ENCODE measurements at regions not wholly inside any gene's neighbourhood (a gene's known extent, or its start where the extent isn't known, plus 50 kb on each side); places are given as distances from the start of the nearest gene placed in this dataset.

- Histone ChIP-seq H3K9me3 (ENCODE audit: control insufficient read depth, insufficient read depth, low read length) (no peaks in the 10 kb centered on the region), H3K18ac (ENCODE audit: low read depth, low read length) (no peak overlapping the region), H4K20me1 (ENCODE audit: insufficient read depth, low read length) (no peaks in the 10 kb centered on the region), H3K4me2 (ENCODE audit: low read depth, low read length) (no peak overlapping the region), H3K23ac (ENCODE audit: low read depth, low read length) (no peak overlapping the region), H3K14ac (replicated peaks; ENCODE audit: low read depth, low read length) (no peak overlapping the region), H3K36me3 (ENCODE audit: control insufficient read depth, insufficient read depth, low read length) (no peaks in the 10 kb centered on the region), H3K79me1 (ENCODE audit: low read depth in 1 of 2, low read length in 2 of 2) (no peaks in the 10 kb centered on the region), H2BK20ac (ENCODE audit: low read depth, low read length) (no peak overlapping the region), H3K4me3 (ENCODE audit: insufficient read depth, low read depth, low read length) (no peak overlapping the region), H2AFZ (replicated peaks; ENCODE audit: low read length, poor library complexity) (no peak overlapping the region), H3K27ac (ENCODE audit: insufficient read depth, low read length) (no peak overlapping the region), H3K56ac (ENCODE audit: extremely low read depth, insufficient read depth, low read length) (no peak overlapping the region), H2AK5ac (ENCODE audit: low read depth, low read length) (no peak overlapping the region), H3K9ac (ENCODE audit: low read depth, low read length) (no peak overlapping the region), H2BK5ac (ENCODE audit: low read depth, low read length, poor library complexity, severe bottlenecking) (no peak overlapping the region), H2AK9ac (replicated peaks; ENCODE audit: low read depth, low read length, poor library complexity) (no peak overlapping the region), H4K8ac (ENCODE audit: low read depth in 2 of 2, low read length in 2 of 2) (no peak overlapping the region), H4K5ac (ENCODE audit: low read depth, low read length) (no peak overlapping the region), H3K4me1 (ENCODE audit: control insufficient read depth, insufficient read depth, low read length) (no peaks in the 10 kb centered on the region), H2BK15ac (ENCODE audit: low read depth, low read length) (no peak overlapping the region), H3K9me1 (ENCODE audit: insufficient read depth, low read length) (no peaks in the 10 kb centered on the region), H3K27me3 (ENCODE audit: control insufficient read depth, insufficient read depth, low read length) (no peaks in the 10 kb centered on the region), H4K91ac (ENCODE audit: insufficient read depth, low read depth, low read length) (no peak overlapping the region), H3K4ac (ENCODE audit: low read depth, low read length) (no peak overlapping the region), H2BK120ac (ENCODE audit: low read depth, low read length) (no peak overlapping the region)
- DNase-seq (no peak), ATAC-seq (ENCODE audit: low read depth) (no peak)
- TF ChIP-seq CEBPB (IDR thresholded peaks at IDR 0.05; ENCODE audit: low read depth, low read length) = no peak
- no peak for TF ChIP-seq BHLHE40 (IDR thresholded peaks at IDR 0.05; ENCODE audit: low read depth, low read length)
- no peak for TF ChIP-seq POLR2A (IDR thresholded peaks at IDR 0.05; ENCODE audit: low read depth, low read length)
- TF ChIP-seq RAD21 (IDR thresholded peaks at IDR 0.05; ENCODE audit: low read length) = no peak
- no peak for TF ChIP-seq MAFK (IDR thresholded peaks at IDR 0.05; ENCODE audit: low read depth, low read length)
- no peak for TF ChIP-seq RCOR1 (IDR thresholded peaks at IDR 0.05; ENCODE audit: insufficient replicate concordance, low read length)
- no peak for TF ChIP-seq USF2 (IDR thresholded peaks at IDR 0.05; ENCODE audit: low read depth, low read length)
- TF ChIP-seq RFX5 (IDR thresholded peaks at IDR 0.05; ENCODE audit: low read depth, low read length) = no peak
- no peak for TF ChIP-seq MXI1 (IDR thresholded peaks at IDR 0.05; ENCODE audit: borderline replicate concordance, low read depth, low read length)
- no peak for TF ChIP-seq CHD1 (IDR thresholded peaks at IDR 0.05; ENCODE audit: low read depth, low read length)
- TF ChIP-seq, protein P1, sequence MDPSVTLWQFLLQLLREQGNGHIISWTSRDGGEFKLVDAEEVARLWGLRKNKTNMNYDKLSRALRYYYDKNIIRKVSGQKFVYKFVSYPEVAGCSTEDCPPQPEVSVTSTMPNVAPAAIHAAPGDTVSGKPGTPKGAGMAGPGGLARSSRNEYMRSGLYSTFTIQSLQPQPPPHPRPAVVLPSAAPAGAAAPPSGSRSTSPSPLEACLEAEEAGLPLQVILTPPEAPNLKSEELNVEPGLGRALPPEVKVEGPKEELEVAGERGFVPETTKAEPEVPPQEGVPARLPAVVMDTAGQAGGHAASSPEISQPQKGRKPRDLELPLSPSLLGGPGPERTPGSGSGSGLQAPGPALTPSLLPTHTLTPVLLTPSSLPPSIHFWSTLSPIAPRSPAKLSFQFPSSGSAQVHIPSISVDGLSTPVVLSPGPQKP (IDR thresholded peaks at IDR 0.05; ENCODE audit: borderline replicate concordance, low read depth, low read length) = no peak
- no peak for TF ChIP-seq MAZ (IDR thresholded peaks at IDR 0.05; ENCODE audit: borderline replicate concordance, low read depth, low read length)
- TF ChIP-seq, protein P2, sequence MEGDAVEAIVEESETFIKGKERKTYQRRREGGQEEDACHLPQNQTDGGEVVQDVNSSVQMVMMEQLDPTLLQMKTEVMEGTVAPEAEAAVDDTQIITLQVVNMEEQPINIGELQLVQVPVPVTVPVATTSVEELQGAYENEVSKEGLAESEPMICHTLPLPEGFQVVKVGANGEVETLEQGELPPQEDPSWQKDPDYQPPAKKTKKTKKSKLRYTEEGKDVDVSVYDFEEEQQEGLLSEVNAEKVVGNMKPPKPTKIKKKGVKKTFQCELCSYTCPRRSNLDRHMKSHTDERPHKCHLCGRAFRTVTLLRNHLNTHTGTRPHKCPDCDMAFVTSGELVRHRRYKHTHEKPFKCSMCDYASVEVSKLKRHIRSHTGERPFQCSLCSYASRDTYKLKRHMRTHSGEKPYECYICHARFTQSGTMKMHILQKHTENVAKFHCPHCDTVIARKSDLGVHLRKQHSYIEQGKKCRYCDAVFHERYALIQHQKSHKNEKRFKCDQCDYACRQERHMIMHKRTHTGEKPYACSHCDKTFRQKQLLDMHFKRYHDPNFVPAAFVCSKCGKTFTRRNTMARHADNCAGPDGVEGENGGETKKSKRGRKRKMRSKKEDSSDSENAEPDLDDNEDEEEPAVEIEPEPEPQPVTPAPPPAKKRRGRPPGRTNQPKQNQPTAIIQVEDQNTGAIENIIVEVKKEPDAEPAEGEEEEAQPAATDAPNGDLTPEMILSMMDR (conservative IDR thresholded peaks at IDR 0.05; ENCODE audit: low read depth, low read length) = no peak
- no peak for TF ChIP-seq NFE2L2 (IDR thresholded peaks at IDR 0.05; ENCODE audit: low read depth, low read length)
- no peak for TF ChIP-seq SMC3 (IDR thresholded peaks at IDR 0.05; ENCODE audit: low read depth, low read length)
- CTCF ChIA-PET = no interaction called here
- BruUV-seq (replicated peaks) = no TSS peak
- in situ Hi-C loops (cut with MboI; ENCODE audit: low sequenced_read_pairs) (no loop called here), dilution Hi-C loops (cut with HindIII; ENCODE audit: low sequenced_read_pairs, unreplicated experiment) (no loop called here), intact Hi-C loops (cut with micrococcal nuclease) (no loop called here)
- POLR2A ChIA-PET (ENCODE audit: unreplicated experiment) = no interaction called here
Measured at GRCh38 chr5:18078157-18078556, 443.9 kb downstream of the TAF11L14 start.

Measured in IMR-90 (cell line).